Liver (tissue), 8 donors: ENCODE measurements at regions not wholly inside any gene's neighbourhood (a gene's known extent, or its start where the extent isn't known, plus 50 kb on each side); places are given as distances from the start of the nearest gene placed in this dataset.

Experiments used
- DNase-seq: peaks from one replicate; pipeline ENCODE4 v3.0.0-alpha.2; 2017; ENCODE audit warnings: low spot score
- H3K27ac ChIP-seq, 2 donors: one replicate each; pipeline ENCODE4 v1.7.0; 2013; ENCODE audit warnings: inconsistent platforms in 2 of 2, low read length in 2 of 2, control low read depth in 1 of 2, low read depth in 1 of 2, mild to moderate bottlenecking in 1 of 2
- H3K27me3 ChIP-seq, 4 donors: one replicate each; pipeline versions ENCODE4 v1.6.1 to v1.7.0; 2013; ENCODE audit warnings: low read length in 3 of 4, inconsistent platforms in 1 of 4, mild to moderate bottlenecking in 1 of 4, moderate library complexity in 1 of 4; ENCODE audit not compliant: control insufficient read depth in 4 of 4, insufficient read depth in 4 of 4
- H3K36me3 ChIP-seq, 4 donors: one replicate each; pipeline versions ENCODE4 v1.6.1 to v1.7.0; 2013; ENCODE audit warnings: low read length in 3 of 4, mild to moderate bottlenecking in 3 of 4, low read depth in 1 of 4, moderate library complexity in 1 of 4; ENCODE audit not compliant: control insufficient read depth in 4 of 4, insufficient read depth in 3 of 4
- H3K4me1 ChIP-seq, 4 donors: one replicate each; pipeline versions ENCODE4 v1.6.1 to v1.7.0; 2013; ENCODE audit warnings: low read length in 3 of 4, mild to moderate bottlenecking in 3 of 4, moderate library complexity in 1 of 4; ENCODE audit not compliant: control insufficient read depth in 4 of 4, insufficient read depth in 4 of 4
- H3K4me3 ChIP-seq, 3 donors: one replicate each; pipeline versions ENCODE4 v1.6.1 to v1.7.0; 2013; ENCODE audit warnings: low read length in 3 of 3, control low read depth in 1 of 3, low read depth in 1 of 3, mild to moderate bottlenecking in 1 of 3
- H3K9ac ChIP-seq, 2 donors: one replicate each; pipeline ENCODE4 v1.7.0; 2013; ENCODE audit warnings: low read length in 2 of 2, mild to moderate bottlenecking in 2 of 2, moderate library complexity in 2 of 2, control low read depth in 1 of 2, low read depth in 1 of 2
- H3K9me3 ChIP-seq, 4 donors: one replicate each; pipeline versions ENCODE4 v1.6.1 to v1.7.0; 2013; ENCODE audit warnings: low read length in 3 of 4; ENCODE audit not compliant: control insufficient read depth in 4 of 4
- CTCF ChIP-seq: fragments of 150-350 bp; IDR thresholded peaks from 2 replicates; pipeline ENCODE4 v1.5.1; 2017; ENCODE audit warnings: improper control_type of control experiment, low read depth, low read length; ENCODE audit not compliant: missing input control
- FOXA1 ChIP-seq: IDR thresholded peaks from 2 replicates; pipeline ENCODE4 v1.6.1; 2016; ENCODE audit warnings: antibody characterized with exemption
- FOXA2 ChIP-seq: IDR thresholded peaks from 2 replicates; pipeline ENCODE4 v1.6.1; 2016; ENCODE audit warnings: antibody characterized with exemption
- GABPA ChIP-seq, 2 donors: IDR thresholded peaks in 1 of 2; conservative IDR thresholded peaks in 1 of 2; 2 replicates each; pipeline ENCODE4 v1.6.1; 2016; ENCODE audit warnings: antibody characterized with exemption in 2 of 2, mild to moderate bottlenecking in 1 of 2, moderate library complexity in 1 of 2
- HNF4A ChIP-seq, 2 donors: conservative IDR thresholded peaks; 2 replicates each; pipeline ENCODE4 v1.6.1; 2016; ENCODE audit warnings: antibody characterized with exemption in 2 of 2, mild to moderate bottlenecking in 2 of 2
- JUND ChIP-seq, 2 donors: IDR thresholded peaks; 2 replicates each; pipeline ENCODE4 v1.6.1; 2016; ENCODE audit warnings: antibody characterized with exemption in 2 of 2
- NR2F2 ChIP-seq: IDR thresholded peaks from 2 replicates; pipeline ENCODE4 v1.6.1; 2016; ENCODE audit warnings: antibody characterized with exemption
- RAD21 ChIP-seq, 2 donors: IDR thresholded peaks; 2 replicates each; pipeline ENCODE4 v1.6.1; 2016; ENCODE audit warnings: antibody characterized with exemption in 2 of 2, mild to moderate bottlenecking in 2 of 2
- RXRA ChIP-seq, 2 donors: IDR thresholded peaks; 2 replicates each; pipeline ENCODE4 v1.6.1; 2017 to 2018; ENCODE audit warnings: antibody characterized with exemption in 2 of 2, mild to moderate bottlenecking in 1 of 2
- SP1 ChIP-seq: IDR thresholded peaks from 2 replicates; pipeline ENCODE4 v1.6.1; 2018; ENCODE audit warnings: antibody characterized with exemption, mild to moderate bottlenecking
- TAF1 ChIP-seq: conservative IDR thresholded peaks from 2 replicates; pipeline ENCODE4 v1.6.1; 2016; ENCODE audit warnings: antibody characterized with exemption, mild to moderate bottlenecking
- YY1 ChIP-seq: IDR thresholded peaks from 2 replicates; pipeline ENCODE4 v1.6.1; 2016; ENCODE audit warnings: antibody characterized with exemption, mild to moderate bottlenecking
- WGBS: extraction: QIAGEN DNeasy Blood & Tissue Kit; methylation state at CpG from one replicate; pipeline ENCODE4 v1.1.7; 2013; 5-methylcytosine and 5-hydroxymethylcytosine counted together
- TF ChIP-seq, protein P1 (sequence below): IDR thresholded peaks from 2 replicates; pipeline ENCODE4 v1.6.1; 2016; ENCODE audit warnings: antibody characterized with exemption
- TF ChIP-seq, protein P2 (sequence below): IDR thresholded peaks from 2 replicates; pipeline ENCODE4 v1.6.1; 2016; ENCODE audit warnings: antibody characterized with exemption
- TF ChIP-seq, protein P3 (sequence below): IDR thresholded peaks from 2 replicates; pipeline ENCODE4 v1.6.1; 2016; ENCODE audit warnings: antibody characterized with exemption
- donor health status: healthy.
- donor health status: healthy.
- donor health status: healthy.
- donor health status: healthy.
- donor health status: healthy.

DNA sequence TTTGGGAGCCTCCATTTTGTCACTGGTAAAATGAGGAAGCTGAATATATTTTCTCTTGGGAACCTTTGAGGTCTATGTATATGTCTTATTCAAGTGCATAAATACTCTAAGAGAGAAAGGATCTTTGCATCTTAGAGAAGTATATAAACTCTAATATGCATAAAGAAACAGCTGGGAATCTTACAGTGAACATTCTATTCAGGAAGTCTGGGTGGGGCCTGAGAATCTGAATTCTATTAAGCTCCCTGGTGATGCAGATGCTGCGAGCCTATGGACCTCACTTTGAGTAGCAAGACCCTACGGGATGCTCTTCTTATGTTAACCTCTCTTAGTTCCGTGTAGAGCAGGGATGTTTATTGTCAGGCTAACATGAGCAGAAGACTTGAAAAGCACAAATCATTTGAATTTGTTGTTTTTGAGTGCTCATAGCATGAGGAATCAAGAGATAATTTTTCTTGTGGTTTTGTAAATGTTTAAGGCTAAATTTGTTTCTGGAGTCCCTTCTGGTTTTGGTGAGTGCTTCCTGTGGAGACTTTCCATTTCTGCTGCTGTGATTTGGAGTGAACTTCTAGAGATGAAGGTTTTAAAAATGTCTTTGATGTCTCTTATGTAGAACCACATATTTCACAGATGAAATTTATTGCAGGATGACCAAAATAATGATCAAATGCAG lies 281.2 kb upstream of the JAG1 start:
- no peaks in the 10 kb centered on the region for H3K4me1 ChIP-seq
- 85% methylated on average over 3 of the region's 3 CpGs for WGBS
- no peak overlapping the region for H3K27ac ChIP-seq
- no peak overlapping the region for H3K9ac ChIP-seq
- no peaks in the 10 kb centered on the region for H3K27me3 ChIP-seq
- no peak for TF ChIP-seq HNF4A (conservative IDR thresholded peaks at IDR 0.05)
- TF ChIP-seq, protein P1, sequence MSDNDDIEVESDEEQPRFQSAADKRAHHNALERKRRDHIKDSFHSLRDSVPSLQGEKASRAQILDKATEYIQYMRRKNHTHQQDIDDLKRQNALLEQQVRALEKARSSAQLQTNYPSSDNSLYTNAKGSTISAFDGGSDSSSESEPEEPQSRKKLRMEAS = no peak
- TF ChIP-seq YY1 = no peak
- TF ChIP-seq CTCF = no peak
- no peak for TF ChIP-seq JUND (IDR thresholded peaks at IDR 0.05)
- TF ChIP-seq RAD21 (IDR thresholded peaks at IDR 0.05) = no peak
- TF ChIP-seq, protein P2, sequence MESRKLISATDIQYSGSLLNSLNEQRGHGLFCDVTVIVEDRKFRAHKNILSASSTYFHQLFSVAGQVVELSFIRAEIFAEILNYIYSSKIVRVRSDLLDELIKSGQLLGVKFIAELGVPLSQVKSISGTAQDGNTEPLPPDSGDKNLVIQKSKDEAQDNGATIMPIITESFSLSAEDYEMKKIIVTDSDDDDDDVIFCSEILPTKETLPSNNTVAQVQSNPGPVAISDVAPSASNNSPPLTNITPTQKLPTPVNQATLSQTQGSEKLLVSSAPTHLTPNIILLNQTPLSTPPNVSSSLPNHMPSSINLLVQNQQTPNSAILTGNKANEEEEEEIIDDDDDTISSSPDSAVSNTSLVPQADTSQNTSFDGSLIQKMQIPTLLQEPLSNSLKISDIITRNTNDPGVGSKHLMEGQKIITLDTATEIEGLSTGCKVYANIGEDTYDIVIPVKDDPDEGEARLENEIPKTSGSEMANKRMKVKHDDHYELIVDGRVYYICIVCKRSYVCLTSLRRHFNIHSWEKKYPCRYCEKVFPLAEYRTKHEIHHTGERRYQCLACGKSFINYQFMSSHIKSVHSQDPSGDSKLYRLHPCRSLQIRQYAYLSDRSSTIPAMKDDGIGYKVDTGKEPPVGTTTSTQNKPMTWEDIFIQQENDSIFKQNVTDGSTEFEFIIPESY = no peak
- TF ChIP-seq, protein P3, sequence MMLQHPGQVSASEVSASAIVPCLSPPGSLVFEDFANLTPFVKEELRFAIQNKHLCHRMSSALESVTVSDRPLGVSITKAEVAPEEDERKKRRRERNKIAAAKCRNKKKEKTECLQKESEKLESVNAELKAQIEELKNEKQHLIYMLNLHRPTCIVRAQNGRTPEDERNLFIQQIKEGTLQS = no peak
- H3K36me3 ChIP-seq = no peaks in the 10 kb centered on the region
- no peak overlapping the region for H3K4me3 ChIP-seq
- H3K9me3 ChIP-seq = peaks cover 0 to 1% (median 0%) of the 10 kb centered on the region in 4 donors
- DNase-seq = no peak

GRCh38 chr20:10958279-10958678 lies 284.5 kb upstream of the JAG1 start:
- 86% methylated on average over 3 of the region's 3 CpGs for WGBS

More at GRCh38 chr20:10958279-10958678, 284.5 kb upstream of the JAG1 start:
- TF ChIP-seq NR2F2 (no peak), FOXA1 (no peak), SP1 (no peak), RXRA (IDR thresholded peaks at IDR 0.05) (no peak), TAF1 (no peak), HNF4A (conservative IDR thresholded peaks at IDR 0.05) (no peak), FOXA2 (no peak), GABPA (IDR thresholded peaks at IDR 0.05 in 1 of 2, conservative IDR thresholded peaks at IDR 0.05 in 1 of 2) (no peak), RAD21 (IDR thresholded peaks at IDR 0.05) (no peak), JUND (IDR thresholded peaks at IDR 0.05) (no peak)
- TF ChIP-seq, protein P2 = no peak
- TF ChIP-seq, protein P3 = no peak
- TF ChIP-seq, protein P1 = no peak
- no peak for DNase-seq
- Histone ChIP-seq H3K4me1 (no peaks in the 10 kb centered on the region), H3K27ac (no peak overlapping the region), H3K4me3 (no peak overlapping the region), H3K27me3 (no peaks in the 10 kb centered on the region), H3K9me3 (peaks cover 0 to 1% (median 0%) of the 10 kb centered on the region in 4 donors), H3K9ac (no peak overlapping the region), H3K36me3 (no peaks in the 10 kb centered on the region)
